ENCODE measurements at regions not wholly inside any gene's neighbourhood (a gene's known extent, or its start where the extent isn't known, plus 50 kb on each side); places are given as distances from the start of the nearest gene placed in this dataset.
"Not testable (repeated sequence)": the region's sequence is repeated elsewhere in the genome, so short reads cannot be mapped to it uniquely, and the experiment has no call there.

- TF ChIP-seq, protein P1, sequence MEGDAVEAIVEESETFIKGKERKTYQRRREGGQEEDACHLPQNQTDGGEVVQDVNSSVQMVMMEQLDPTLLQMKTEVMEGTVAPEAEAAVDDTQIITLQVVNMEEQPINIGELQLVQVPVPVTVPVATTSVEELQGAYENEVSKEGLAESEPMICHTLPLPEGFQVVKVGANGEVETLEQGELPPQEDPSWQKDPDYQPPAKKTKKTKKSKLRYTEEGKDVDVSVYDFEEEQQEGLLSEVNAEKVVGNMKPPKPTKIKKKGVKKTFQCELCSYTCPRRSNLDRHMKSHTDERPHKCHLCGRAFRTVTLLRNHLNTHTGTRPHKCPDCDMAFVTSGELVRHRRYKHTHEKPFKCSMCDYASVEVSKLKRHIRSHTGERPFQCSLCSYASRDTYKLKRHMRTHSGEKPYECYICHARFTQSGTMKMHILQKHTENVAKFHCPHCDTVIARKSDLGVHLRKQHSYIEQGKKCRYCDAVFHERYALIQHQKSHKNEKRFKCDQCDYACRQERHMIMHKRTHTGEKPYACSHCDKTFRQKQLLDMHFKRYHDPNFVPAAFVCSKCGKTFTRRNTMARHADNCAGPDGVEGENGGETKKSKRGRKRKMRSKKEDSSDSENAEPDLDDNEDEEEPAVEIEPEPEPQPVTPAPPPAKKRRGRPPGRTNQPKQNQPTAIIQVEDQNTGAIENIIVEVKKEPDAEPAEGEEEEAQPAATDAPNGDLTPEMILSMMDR (IDR thresholded peaks at IDR 0.05): not testable (repeated sequence)
- not testable (repeated sequence) for TF ChIP-seq POLR2A (IDR thresholded peaks at IDR 0.05)
Observed at GRCh38 chr10:133763875-133764822, 137.6 kb upstream of the FRG2B start.

Measured in heart left ventricle (tissue), 13 donors.